SIG-M5 treated with dmso at 0.1 percent for 504 hours (cell line): ENCODE measurements at regions not wholly inside any gene's neighbourhood (a gene's known extent, or its start where the extent isn't known, plus 50 kb on each side); places are given as distances from the start of the nearest gene placed in this dataset.

Source experiments
- DNase-seq: peaks from one replicate; lab custom pipeline; 2025; ENCODE audit not compliant: unreplicated experiment; lab: John Stamatoyannopoulos, UW

- no peak for DNase-seq
Measured at GRCh38 chr16:6165330-6165979, 1067.9 kb upstream of the EEF2KMT start.

- no peak for DNase-seq
Measured at GRCh38 chr16:6160871-6161270, 1063.3 kb upstream of the EEF2KMT start.

GRCh38 chr16:6160303-6160702 lies 1062.7 kb upstream of the EEF2KMT start:
- no peak for DNase-seq

GRCh38 chr16:6157806-6158205 lies 1060.2 kb upstream of the EEF2KMT start:
- no peak for DNase-seq

- no peak for DNase-seq
Measured at GRCh38 chr16:6155271-6155670, 1057.7 kb upstream of the EEF2KMT start.

GRCh38 chr16:6153901-6154300 lies 1056.3 kb upstream of the EEF2KMT start:
- DNase-seq = no peak

- no peak for DNase-seq
Measured at GRCh38 chr16:6149031-6149430, 1051.4 kb upstream of the EEF2KMT start.

GRCh38 chr16:6148361-6148760 lies 1050.8 kb upstream of the EEF2KMT start:
- DNase-seq = no peak

GRCh38 chr16:6146874-6147425 lies 1049.4 kb upstream of the EEF2KMT start:
- DNase-seq = no peak

GRCh38 chr16:6146356-6146755 lies 1048.8 kb upstream of the EEF2KMT start:
- no peak for DNase-seq

- DNase-seq = no peak
Measured at GRCh38 chr16:6144463-6144862, 1046.9 kb upstream of the EEF2KMT start.

GRCh38 chr16:6143020-6143419 lies 1045.4 kb upstream of the EEF2KMT start:
- DNase-seq = no peak

GRCh38 chr16:6133009-6133557 lies 1035.5 kb upstream of the EEF2KMT start:
- DNase-seq = no peak

GRCh38 chr16:6132121-6132520 lies 1034.5 kb upstream of the EEF2KMT start:
- no peak for DNase-seq

- DNase-seq = no peak
Measured at GRCh38 chr16:6131526-6132050, 1034.0 kb upstream of the EEF2KMT start.

- no peak for DNase-seq
Measured at GRCh38 chr16:6125483-6126259, 1028.1 kb upstream of the EEF2KMT start.

- DNase-seq = no peak
Measured at GRCh38 chr16:6124136-6124535, 1026.5 kb upstream of the EEF2KMT start.

- no peak for DNase-seq
Measured at GRCh38 chr16:6122401-6122800, 1024.8 kb upstream of the EEF2KMT start.

- DNase-seq = no peak
Measured at GRCh38 chr16:6114691-6115090, 1017.1 kb upstream of the EEF2KMT start.

- no peak for DNase-seq
Measured at GRCh38 chr16:6113749-6114148, 1016.2 kb upstream of the EEF2KMT start.

- no peak for DNase-seq
Measured at GRCh38 chr16:6112700-6113099, 1015.1 kb upstream of the EEF2KMT start.

- no peak for DNase-seq
Measured at GRCh38 chr16:6111390-6111789, 1013.8 kb upstream of the EEF2KMT start.
